Left ventricle myocardium superior (tissue), 1 donor: ENCODE measurements at regions not wholly inside any gene's neighbourhood (a gene's known extent, or its start where the extent isn't known, plus 50 kb on each side); places are given as distances from the start of the nearest gene placed in this dataset.
"Not testable (repeated sequence)": the region's sequence is repeated elsewhere in the genome, so short reads cannot be mapped to it uniquely, and the experiment has no call there.

Source experiments
- ATAC-seq: fragments of 200-7000 bp; cut with Tn5 transposase; one replicate; pipeline ENCODE4 v1.9.1; 2020; ENCODE audit warnings: mild to moderate bottlenecking, moderate library complexity
- DNase-seq: peaks from one replicate; pipeline ENCODE4 v3.0.0-alpha.2; 2020
- intact Hi-C: fragments of 100-400 bp; cut with micrococcal nuclease; formaldehyde crosslinking; loops from one replicate; pipeline ENCODE4 v1.11.0; 2022
- donor health status: DM: no; HTN: yes; CAD: no; lungs with severe emphysema.

- DNase-seq (no peak), ATAC-seq (no peak)
- intact Hi-C loops: no loop called here
Observed at GRCh38 chr21:18776936-18777335, 373.4 kb upstream of the TMPRSS15 start.

- intact Hi-C loops: no loop called here
- DNase-seq (no peak), ATAC-seq (no peak)
Observed at GRCh38 chr21:18782721-18783120, 379.1 kb upstream of the TMPRSS15 start.

GRCh38 chr21:18801468-18801867, 397.9 kb upstream of the TMPRSS15 start:
- no peak for DNase-seq
- intact Hi-C loops: no loop called here
- ATAC-seq: no peak

GRCh38 chr21:18803624-18804023, 400.0 kb upstream of the TMPRSS15 start:
- DNase-seq (no peak), ATAC-seq (peak; percentile 21)
- intact Hi-C loops: no loop called here

GRCh38 chr21:18810136-18810535, 406.6 kb upstream of the TMPRSS15 start:
- intact Hi-C loops: no loop called here
- no peak for ATAC-seq
- no peak for DNase-seq

- no peak for ATAC-seq
- no peak for DNase-seq
- intact Hi-C loops: no loop called here
Observed at GRCh38 chr21:18812308-18812707, 408.7 kb upstream of the TMPRSS15 start.

GRCh38 chr21:18819507-18819906, 415.9 kb upstream of the TMPRSS15 start:
- DNase-seq: no peak
- no peak for ATAC-seq
- intact Hi-C loops: no loop called here

GRCh38 chr21:18826562-18826961, 423.0 kb upstream of the TMPRSS15 start:
- intact Hi-C loops: no loop called here
- ATAC-seq: no peak
- DNase-seq: no peak

- no peak for DNase-seq
- intact Hi-C loops: no loop called here
- ATAC-seq: no peak
Observed at GRCh38 chr21:18831942-18832676, 428.5 kb upstream of the TMPRSS15 start.

GRCh38 chr21:18832950-18833349, 429.4 kb upstream of the TMPRSS15 start:
- no peak for DNase-seq
- ATAC-seq: no peak
- intact Hi-C loops: no loop called here

- DNase-seq, intact Hi-C loops, ATAC-seq: not testable (repeated sequence)
Observed at GRCh38 chr21:18834121-18834520, 430.5 kb upstream of the TMPRSS15 start.

GRCh38 chr21:18840239-18840638, 436.7 kb upstream of the TMPRSS15 start:
- intact Hi-C loops: no loop called here
- DNase-seq (no peak), ATAC-seq (no peak)

- DNase-seq, intact Hi-C loops: not testable (repeated sequence)
Observed at GRCh38 chr21:18857606-18858005, 454.0 kb upstream of the TMPRSS15 start.

GRCh38 chr21:18869104-18869503, 465.5 kb upstream of the TMPRSS15 start:
- intact Hi-C loops: no loop called here
- DNase-seq (no peak), ATAC-seq (no peak)

More at GRCh38 chr21:18857606-18858005, 454.0 kb upstream of the TMPRSS15 start:
- not testable (repeated sequence) for ATAC-seq

GRCh38 chr21:18877917-18878316, 474.3 kb upstream of the TMPRSS15 start:
- intact Hi-C loops: no loop called here
- ATAC-seq: peak; percentile 38
- DNase-seq: no peak

- intact Hi-C loops: no loop called here
- no peak for DNase-seq
- ATAC-seq: no peak
Observed at GRCh38 chr21:18887922-18888602, 484.5 kb upstream of the TMPRSS15 start.

- DNase-seq: no peak
- ATAC-seq: no peak
- intact Hi-C loops: no loop called here
Observed at GRCh38 chr21:18893406-18893805, 489.8 kb upstream of the TMPRSS15 start.

GRCh38 chr21:18894387-18894786, 490.8 kb upstream of the TMPRSS15 start:
- no peak for DNase-seq
- intact Hi-C loops: no loop called here

GRCh38 chr21:18899261-18899660, 495.7 kb upstream of the TMPRSS15 start:
- intact Hi-C loops: no loop called here
- no peak for ATAC-seq
- DNase-seq: no peak

More at GRCh38 chr21:18894387-18894786, 490.8 kb upstream of the TMPRSS15 start:
- no peak for ATAC-seq

GRCh38 chr21:18902660-18903059, 499.1 kb upstream of the TMPRSS15 start:
- ATAC-seq (no peak), DNase-seq (no peak)
- intact Hi-C loops: no loop called here

- no peak for ATAC-seq
- DNase-seq: no peak
- intact Hi-C loops: no loop called here
Observed at GRCh38 chr21:18907076-18907475, 503.5 kb upstream of the TMPRSS15 start.
